HUES6 (cell line): ENCODE measurements at regions not wholly inside any gene's neighbourhood (a gene's known extent, or its start where the extent isn't known, plus 50 kb on each side); places are given as distances from the start of the nearest gene placed in this dataset.
"Not testable (repeated sequence)": the region's sequence is repeated elsewhere in the genome, so short reads cannot be mapped to it uniquely, and the experiment has no call there.

ENCODE experiments used
- H3K27ac ChIP-seq: 2 replicates; pipeline ENCODE4 v1.7.0; 2013; ENCODE audit warnings: low read depth, mild to moderate bottlenecking, low read length, inconsistent platforms
- H3K27me3 ChIP-seq: 2 replicates; pipeline ENCODE4 v1.6.1; 2013; ENCODE audit warnings: low read length; ENCODE audit not compliant: control insufficient read depth, insufficient read depth
- H3K36me3 ChIP-seq: 2 replicates; pipeline ENCODE4 v1.6.1; 2013; ENCODE audit warnings: low read length; ENCODE audit not compliant: control insufficient read depth, insufficient read depth
- H3K4me1 ChIP-seq: 2 replicates; pipeline ENCODE4 v1.6.1; 2013; ENCODE audit warnings: low read length; ENCODE audit not compliant: control insufficient read depth, insufficient read depth
- H3K4me3 ChIP-seq: 2 replicates; pipeline ENCODE4 v1.5.1; 2013; ENCODE audit warnings: low read depth, low read length
- H3K9ac ChIP-seq: one replicate; pipeline ENCODE4 v1.6.1; 2013; ENCODE audit warnings: mild to moderate bottlenecking, low read length
- H3K9me3 ChIP-seq: 2 replicates; pipeline ENCODE4 v1.6.1; 2013; ENCODE audit warnings: low read depth, low read length; ENCODE audit not compliant: control insufficient read depth, insufficient read depth

DNA sequence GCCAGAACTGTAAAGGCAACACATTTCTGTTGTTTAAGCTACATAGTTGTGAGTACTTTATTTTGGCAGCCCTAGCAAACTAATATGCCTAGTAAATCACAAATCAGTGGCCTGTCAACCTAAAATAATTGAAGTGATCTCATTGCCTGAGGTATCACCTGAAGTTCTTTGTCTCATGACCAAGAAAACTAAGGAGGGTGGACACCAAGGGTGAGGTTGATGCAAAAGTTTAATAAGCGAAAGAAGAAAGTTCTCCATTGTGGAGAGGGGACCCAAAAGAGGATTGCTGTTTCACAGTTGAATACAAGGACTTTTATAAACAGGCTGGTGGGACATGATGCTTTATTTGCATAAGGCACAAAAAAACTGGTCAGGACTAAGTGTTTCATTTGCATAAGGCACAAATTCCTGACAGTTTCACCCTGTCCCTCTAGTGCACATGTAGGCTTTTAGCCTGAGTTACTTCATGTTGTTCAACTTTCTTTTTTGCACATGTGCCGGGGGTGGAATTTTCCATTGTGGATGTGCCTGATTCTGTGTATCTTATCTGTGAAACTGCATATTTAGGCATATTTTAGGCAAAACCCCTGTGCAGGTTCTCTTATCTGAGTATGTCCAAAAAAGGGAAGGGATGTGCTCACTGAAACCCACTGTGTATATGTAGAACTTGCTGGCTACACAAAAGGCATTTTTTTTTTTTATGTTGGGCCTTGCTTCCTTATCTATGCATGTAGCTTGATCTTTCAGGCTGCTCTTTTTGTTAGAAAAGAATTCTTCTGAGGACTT is 108.6 kb upstream of the RAI14 start:
- Histone ChIP-seq H3K9me3 (peaks cover 49% of the 10 kb centered on the region), H3K4me1 (peaks cover 15% of the 10 kb centered on the region)

GRCh38 chr5:34548086-34548403 is 108.1 kb upstream of the RAI14 start:
- peak overlapping the region; percentile 77; the same call in 1 of the 2 replicates for H3K27ac ChIP-seq
- H3K4me1 ChIP-seq, result peaks cover 15% of the 10 kb centered on the region
- H3K27me3 ChIP-seq, result no peaks in the 10 kb centered on the region
- peaks cover 47% of the 10 kb centered on the region for H3K9me3 ChIP-seq
- no peaks in the 10 kb centered on the region; the same call in 1 of the 2 replicates for H3K36me3 ChIP-seq
- H3K9ac ChIP-seq, result peak overlapping the region; percentile 2
- H3K4me3 ChIP-seq, result no peak overlapping the region

More for the DNA sequence above, 108.6 kb upstream of the RAI14 start:
- Histone ChIP-seq H3K4me3 (no peak overlapping the region; the same call in 1 of the 2 replicates), H3K27ac (peak overlapping the region; percentile 62), H3K27me3 (no peaks in the 10 kb centered on the region), H3K36me3 (no peaks in the 10 kb centered on the region; the same call in 1 of the 2 replicates), H3K9ac (peak overlapping the region; percentile 2)

DNA sequence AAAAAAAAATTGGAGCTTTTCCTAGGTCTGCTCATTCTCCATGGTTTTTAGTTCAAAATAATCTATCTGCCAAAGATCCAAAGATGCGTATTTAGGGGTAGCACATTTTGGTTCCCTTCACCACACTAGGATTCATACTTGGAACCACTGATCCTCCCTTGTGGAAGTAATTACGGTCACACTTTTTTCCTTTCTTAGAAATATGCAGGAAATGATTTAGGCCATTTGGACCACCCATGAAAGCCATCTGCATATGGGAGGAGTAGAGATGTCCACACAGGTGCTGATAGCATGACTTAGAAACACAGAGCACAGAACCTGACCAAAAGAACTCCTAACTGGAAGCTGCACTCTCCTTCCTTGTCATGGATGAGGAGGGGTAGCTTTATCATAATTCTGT is 105.9 kb upstream of the RAI14 start:
- H3K4me1 ChIP-seq, result peaks cover 15% of the 10 kb centered on the region
- H3K27ac ChIP-seq, result no peak overlapping the region
- peaks cover 26% of the 10 kb centered on the region for H3K9me3 ChIP-seq
- no peak overlapping the region for H3K4me3 ChIP-seq
- no peak overlapping the region for H3K9ac ChIP-seq
- H3K36me3 ChIP-seq, result no peaks in the 10 kb centered on the region; the same call in 1 of the 2 replicates
- H3K27me3 ChIP-seq, result no peaks in the 10 kb centered on the region

DNA sequence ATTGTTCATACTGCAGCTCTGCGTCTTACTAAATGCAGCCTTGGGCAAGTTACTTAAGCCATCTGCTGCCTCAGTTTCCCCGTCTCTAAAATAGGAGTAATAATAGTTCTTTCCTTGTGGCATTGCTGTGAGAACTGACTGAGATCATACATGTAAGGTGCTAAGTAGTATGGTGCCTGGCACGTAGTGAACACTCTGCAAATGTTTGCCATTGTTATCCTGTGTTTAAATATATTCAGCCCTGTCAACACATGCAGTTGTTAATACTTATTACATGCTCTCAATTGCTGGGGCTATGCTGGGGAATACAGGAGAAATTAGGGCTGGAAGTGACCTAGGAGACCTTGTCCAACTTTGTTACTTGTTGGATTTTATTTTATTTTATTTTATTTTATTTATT is 105.2 kb upstream of the RAI14 start:
- Histone ChIP-seq H3K9ac (no peak overlapping the region), H3K27me3 (no peaks in the 10 kb centered on the region), H3K27ac (no peak overlapping the region), H3K9me3 (peaks cover 18% of the 10 kb centered on the region), H3K36me3 (no peaks in the 10 kb centered on the region), H3K4me3 (no peak overlapping the region), H3K4me1 (peaks cover 15% of the 10 kb centered on the region)

DNA sequence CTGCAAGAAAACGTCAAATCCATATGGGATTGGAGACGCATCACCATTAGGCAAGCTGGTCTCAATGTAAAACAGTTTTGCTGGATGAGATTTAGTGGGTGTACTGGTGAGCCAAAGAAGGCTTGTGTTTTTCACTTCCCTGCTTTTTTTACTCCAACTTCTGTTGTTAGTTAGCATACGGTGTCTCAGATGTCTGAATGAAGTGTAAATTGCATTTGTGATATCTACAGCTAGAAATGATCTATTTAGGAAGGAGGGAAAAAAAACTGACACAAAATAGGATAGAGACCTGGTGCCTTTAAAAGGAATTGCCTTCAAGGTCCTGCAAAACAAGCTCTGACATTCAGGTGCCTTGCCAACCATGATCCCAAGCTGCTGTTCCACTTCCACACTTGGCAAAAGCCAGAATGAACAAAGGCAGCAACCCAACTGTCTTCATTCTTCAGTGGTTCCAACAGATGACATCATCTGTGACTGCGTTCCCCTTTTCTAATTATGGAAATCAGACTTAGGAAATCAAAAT is 104.2 kb upstream of the RAI14 start:
- Histone ChIP-seq H3K36me3 (no peaks in the 10 kb centered on the region), H3K4me1 (peaks cover 15% of the 10 kb centered on the region), H3K27ac (no peak overlapping the region), H3K4me3 (no peak overlapping the region), H3K9ac (no peak overlapping the region), H3K9me3 (peaks cover 8% of the 10 kb centered on the region), H3K27me3 (no peaks in the 10 kb centered on the region)

DNA sequence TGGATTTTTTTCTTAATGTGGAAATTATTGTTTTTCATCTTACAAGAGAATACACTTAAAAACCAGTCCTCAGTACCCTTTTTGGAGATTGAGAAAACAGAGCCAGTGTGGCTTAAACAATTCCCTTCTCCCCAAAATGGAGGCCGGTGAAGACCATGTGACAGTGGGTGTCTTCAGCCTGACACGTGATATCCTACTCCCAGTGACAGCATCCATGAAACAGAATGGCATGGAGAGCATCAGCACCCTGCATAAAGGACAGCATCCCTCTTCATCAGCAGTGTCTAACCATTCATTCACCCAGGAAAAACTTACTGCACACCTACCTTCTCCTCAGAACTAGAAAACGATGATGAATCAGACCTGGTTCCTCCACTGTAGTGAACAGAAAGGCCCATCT is 103.4 kb upstream of the RAI14 start:
- H3K27ac ChIP-seq, result no peak overlapping the region
- H3K9me3 ChIP-seq, result peaks cover 1% of the 10 kb centered on the region; the same call in 1 of the 2 replicates
- no peak overlapping the region for H3K4me3 ChIP-seq
- no peaks in the 10 kb centered on the region for H3K36me3 ChIP-seq
- peaks cover 15% of the 10 kb centered on the region for H3K4me1 ChIP-seq
- no peaks in the 10 kb centered on the region for H3K27me3 ChIP-seq
- no peak overlapping the region for H3K9ac ChIP-seq

- Histone ChIP-seq H3K9me3 (no peaks in the 10 kb centered on the region), H3K4me3 (no peak overlapping the region), H3K4me1 (peaks cover 9% of the 10 kb centered on the region), H3K9ac (no peak overlapping the region), H3K36me3 (no peaks in the 10 kb centered on the region), H3K27ac (no peak overlapping the region), H3K27me3 (no peaks in the 10 kb centered on the region)
Observed at GRCh38 chr5:34553581-34553980, 102.5 kb upstream of the RAI14 start.

DNA sequence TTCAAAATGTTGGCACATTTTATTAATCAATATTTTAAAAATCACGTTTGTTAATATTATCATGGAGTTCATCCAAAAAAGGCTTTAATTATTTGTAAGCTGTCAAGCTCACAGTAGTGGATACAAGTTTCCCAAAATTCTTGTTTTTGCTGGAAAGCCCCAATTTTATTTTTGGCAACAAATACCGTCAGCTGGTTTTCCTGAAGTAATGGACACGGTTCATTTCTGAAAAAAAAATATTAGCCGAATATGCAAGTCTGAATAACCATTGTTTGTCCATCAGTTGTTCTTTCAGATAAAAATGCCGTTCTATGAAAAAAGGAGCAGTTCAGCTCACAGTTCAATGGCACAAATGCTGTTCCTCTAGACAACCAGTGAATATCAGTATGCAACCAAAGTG is 101.5 kb upstream of the RAI14 start:
- Histone ChIP-seq H3K27ac (no peak overlapping the region), H3K27me3 (no peaks in the 10 kb centered on the region), H3K9ac (no peak overlapping the region), H3K36me3 (no peaks in the 10 kb centered on the region), H3K9me3 (no peaks in the 10 kb centered on the region), H3K4me1 (peaks cover 3% of the 10 kb centered on the region; the same call in 1 of the 2 replicates), H3K4me3 (no peak overlapping the region)

DNA sequence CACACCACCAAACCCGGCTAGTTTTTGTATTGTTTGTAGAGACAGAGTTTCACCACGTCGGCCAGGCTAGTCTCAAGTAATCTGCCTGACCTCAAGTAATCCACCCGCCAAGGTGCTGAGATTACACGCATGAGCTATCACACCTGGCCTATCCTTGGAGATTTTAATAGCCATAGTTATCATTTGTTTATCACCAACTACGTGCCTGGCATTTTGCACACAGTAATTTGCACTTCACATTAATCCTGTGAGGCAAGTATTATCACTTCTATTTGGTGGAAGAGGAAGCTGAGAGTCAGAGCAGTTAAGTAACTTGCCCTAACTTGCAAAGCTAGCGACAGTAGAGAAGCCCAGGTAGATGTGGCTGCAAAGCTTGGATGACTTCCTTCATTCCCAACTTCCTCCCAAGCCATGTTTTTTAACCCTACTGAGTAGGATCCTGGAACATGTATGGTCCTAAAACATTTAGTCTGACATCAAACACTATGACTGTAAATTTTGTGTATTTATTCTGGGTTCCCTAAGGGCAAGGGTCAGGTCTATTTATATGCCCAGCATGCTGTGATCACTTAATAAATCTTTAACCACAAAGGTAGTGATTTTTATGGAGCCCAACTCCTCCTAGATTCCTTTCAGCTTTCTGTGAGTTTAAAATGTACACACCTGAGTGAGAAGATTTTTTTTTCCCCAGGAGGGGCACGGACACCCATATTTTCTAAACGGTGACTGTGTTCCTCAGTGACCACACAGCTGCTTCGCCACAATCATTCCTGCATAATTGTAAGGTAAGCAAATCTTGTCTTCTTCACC is 100.2 kb upstream of the RAI14 start:
- Histone ChIP-seq H3K27ac (no peak overlapping the region), H3K9me3 (no peaks in the 10 kb centered on the region)

GRCh38 chr5:34556509-34556782 is 99.7 kb upstream of the RAI14 start:
- no peaks in the 10 kb centered on the region for H3K4me1 ChIP-seq
- no peaks in the 10 kb centered on the region for H3K27me3 ChIP-seq
- no peak overlapping the region for H3K9ac ChIP-seq
- no peaks in the 10 kb centered on the region for H3K9me3 ChIP-seq
- H3K36me3 ChIP-seq, result no peaks in the 10 kb centered on the region
- H3K27ac ChIP-seq, result no peak overlapping the region
- H3K4me3 ChIP-seq, result no peak overlapping the region

More for the DNA sequence above, 100.2 kb upstream of the RAI14 start:
- Histone ChIP-seq H3K9ac (no peak overlapping the region), H3K4me1 (no peaks in the 10 kb centered on the region), H3K4me3 (no peak overlapping the region), H3K36me3 (no peaks in the 10 kb centered on the region), H3K27me3 (no peaks in the 10 kb centered on the region)

- not testable (repeated sequence) for H3K9me3 ChIP-seq, H3K36me3 ChIP-seq, H3K27ac ChIP-seq, H3K9ac ChIP-seq, H3K4me1 ChIP-seq, H3K4me3 ChIP-seq, H3K27me3 ChIP-seq
Observed at GRCh38 chr5:34561581-34561980, 94.5 kb upstream of the RAI14 start.
